ENCODE measurements at regions not wholly inside any gene's neighbourhood (a gene's known extent, or its start where the extent isn't known, plus 50 kb on each side); places are given as distances from the start of the nearest gene placed in this dataset.

- Mint-ChIP-seq H3K4me3 (no peak overlapping the region), H3K27me3 (ENCODE audit: low read depth) (no peaks in the 10 kb centered on the region), H3K27ac (no peak overlapping the region), H3K4me1 (no peaks in the 10 kb centered on the region), H3K36me3 (ENCODE audit: insufficient read depth in 1 of 3, low read depth in 3 of 3) (no peaks in the 10 kb centered on the region; a peak in 1 of 7 replicates), H3K9me3 (peaks cover 0 to 10% of the 10 kb centered on the region in 2 experiments)
- Histone ChIP-seq H3T11ph (ENCODE audit: low read length) (no peak overlapping the region), H3K18ac (ENCODE audit: insufficient read length, low read depth, low read length) (no peak overlapping the region), H2AK5ac (ENCODE audit: insufficient read length, low read length) (no peak overlapping the region), H2BK12ac (ENCODE audit: insufficient read length, low read depth, low read length) (no peak overlapping the region), H3K79me2 (ENCODE audit: insufficient read depth, low read length) (no peaks in the 10 kb centered on the region), H4K20me1 (ENCODE audit: control insufficient read depth, insufficient read depth, insufficient read length) (no peaks in the 10 kb centered on the region), H3K9ac (ENCODE audit: extremely low read depth, insufficient read length, low read length) (no peak overlapping the region), H3K14ac (ENCODE audit: insufficient read depth, low read length) (no peak overlapping the region), H2BK20ac (ENCODE audit: low read depth, low read length, poor library complexity, severe bottlenecking) (no peak overlapping the region), H4K91ac (ENCODE audit: insufficient read length, low read depth, low read length) (no peak overlapping the region), H3K4me1 (ENCODE audit: insufficient read depth, low read length) (no peaks in the 10 kb centered on the region), H3K9me3 (ENCODE audit: control insufficient read depth, low read depth, low read length) (no peaks in the 10 kb centered on the region), H3K27me3 (ENCODE audit: insufficient read depth, low read length) (no peaks in the 10 kb centered on the region), H3K4ac (ENCODE audit: low read depth, low read length) (no peak overlapping the region), H4K8ac (replicated peaks; ENCODE audit: insufficient read length, low read depth, low read length) (no peak overlapping the region), H3K56ac (ENCODE audit: insufficient read length, low read depth, low read length) (no peak overlapping the region), H3K23me2 (ENCODE audit: insufficient read length, low read depth, low read length, poor library complexity, severe bottlenecking) (no peaks in the 10 kb centered on the region), H2BK15ac (ENCODE audit: low read depth, low read length) (no peak overlapping the region), H3K27ac (ENCODE audit: insufficient read length, low read depth, low read length) (no peak overlapping the region), H2AFZ (ENCODE audit: low read length) (no peak overlapping the region), H4K5ac (ENCODE audit: insufficient read length, low read depth, low read length) (no peak overlapping the region), H3K4me2 (ENCODE audit: insufficient read depth, insufficient read length, low read length) (no peak overlapping the region), H3K79me1 (ENCODE audit: insufficient read depth, low read depth, low read length, poor library complexity, severe bottlenecking) (no peaks in the 10 kb centered on the region), H2BK5ac (ENCODE audit: insufficient read length, low read length) (no peak overlapping the region), H2BK120ac (ENCODE audit: low read depth, low read length, poor library complexity, severe bottlenecking) (no peak overlapping the region), H3K23ac (ENCODE audit: insufficient read length, low read depth, low read length) (no peak overlapping the region)
- DNase-seq, result no peak
- TF ChIP-seq CTCF (conservative IDR thresholded peaks at IDR 0.05), result no peak
Measured at GRCh38 chr1:233561708-233562426, 52.0 kb upstream of the KCNK1 start.

Measured in H9 (cell line).